ENCODE measurements at regions not wholly inside any gene's neighbourhood (a gene's known extent, or its start where the extent isn't known, plus 50 kb on each side); places are given as distances from the start of the nearest gene placed in this dataset.

DNA sequence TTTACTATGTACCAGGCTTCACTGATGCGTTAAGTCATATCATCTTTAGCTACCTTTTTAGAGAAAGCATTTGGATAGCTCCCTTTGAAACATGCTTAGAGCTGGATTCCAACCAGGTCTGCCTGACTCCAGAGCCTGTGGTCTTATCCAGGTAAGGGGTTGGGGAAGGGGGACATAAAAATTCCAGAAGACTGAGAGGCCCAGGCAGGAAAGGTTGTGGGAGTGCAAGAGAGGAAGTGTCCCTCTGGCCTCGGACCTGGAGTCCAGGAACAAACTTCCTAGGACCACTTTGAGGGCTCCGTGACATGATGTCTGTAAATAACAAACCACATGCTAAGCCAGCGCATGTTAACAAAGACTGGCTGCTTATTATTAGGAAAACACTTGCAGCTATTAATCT is 163.0 kb upstream of the KCNG1 start:
- TF ChIP-seq, protein P1, sequence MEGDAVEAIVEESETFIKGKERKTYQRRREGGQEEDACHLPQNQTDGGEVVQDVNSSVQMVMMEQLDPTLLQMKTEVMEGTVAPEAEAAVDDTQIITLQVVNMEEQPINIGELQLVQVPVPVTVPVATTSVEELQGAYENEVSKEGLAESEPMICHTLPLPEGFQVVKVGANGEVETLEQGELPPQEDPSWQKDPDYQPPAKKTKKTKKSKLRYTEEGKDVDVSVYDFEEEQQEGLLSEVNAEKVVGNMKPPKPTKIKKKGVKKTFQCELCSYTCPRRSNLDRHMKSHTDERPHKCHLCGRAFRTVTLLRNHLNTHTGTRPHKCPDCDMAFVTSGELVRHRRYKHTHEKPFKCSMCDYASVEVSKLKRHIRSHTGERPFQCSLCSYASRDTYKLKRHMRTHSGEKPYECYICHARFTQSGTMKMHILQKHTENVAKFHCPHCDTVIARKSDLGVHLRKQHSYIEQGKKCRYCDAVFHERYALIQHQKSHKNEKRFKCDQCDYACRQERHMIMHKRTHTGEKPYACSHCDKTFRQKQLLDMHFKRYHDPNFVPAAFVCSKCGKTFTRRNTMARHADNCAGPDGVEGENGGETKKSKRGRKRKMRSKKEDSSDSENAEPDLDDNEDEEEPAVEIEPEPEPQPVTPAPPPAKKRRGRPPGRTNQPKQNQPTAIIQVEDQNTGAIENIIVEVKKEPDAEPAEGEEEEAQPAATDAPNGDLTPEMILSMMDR (conservative IDR thresholded peaks at IDR 0.05), result no peak
- no peak for TF ChIP-seq ZFX (IDR thresholded peaks at IDR 0.05)

All from C4-2B (cell line).